Astrocyte (in vitro differentiated cells and primary cell): ENCODE measurements at regions not wholly inside any gene's neighbourhood (a gene's known extent, or its start where the extent isn't known, plus 50 kb on each side); places are given as distances from the start of the nearest gene placed in this dataset.

Source experiments
- DNase-seq: peaks from one replicate; pipeline ENCODE4 v3.0.0-alpha.2; 2010; ENCODE audit warnings: low read depth
- FAIRE-seq: peaks from 2 replicates; lab custom pipeline; 2011; peaks lifted over from hg19 to GRCh38; lab: Jason Lieb, UNC
- H2AFZ ChIP-seq: 2 replicates; pipeline ENCODE4 v1.6.0; 2012; ENCODE audit warnings: low read depth, low read length, inconsistent platforms
- H3K27ac ChIP-seq: 2 replicates; pipeline ENCODE4 v1.5.1; 2011; ENCODE audit warnings: low read depth, low read length, inconsistent platforms
- H3K27me3 ChIP-seq: 2 replicates; pipeline ENCODE4 v1.6.0; 2011; ENCODE audit warnings: low read length, inconsistent platforms; ENCODE audit not compliant: insufficient read depth
- H3K36me3 ChIP-seq: 2 replicates; pipeline ENCODE4 v1.5.1; 2011; ENCODE audit warnings: low read length, inconsistent platforms; ENCODE audit not compliant: insufficient read depth
- H3K4me1 ChIP-seq: 2 replicates; pipeline ENCODE4 v1.5.1; 2011; ENCODE audit warnings: low read length, inconsistent platforms; ENCODE audit not compliant: insufficient read depth
- H3K4me2 ChIP-seq: 2 replicates; pipeline ENCODE4 v1.6.0; 2012; ENCODE audit warnings: low read length, inconsistent platforms
- H3K4me3 ChIP-seq: 2 replicates; pipeline ENCODE4 v1.5.1; 2011; ENCODE audit warnings: low read depth, mild to moderate bottlenecking, low read length, inconsistent platforms; ENCODE audit not compliant: insufficient read depth
- H3K79me2 ChIP-seq: 2 replicates; pipeline ENCODE4 v1.6.0; 2012; ENCODE audit warnings: mild to moderate bottlenecking, low read length, inconsistent platforms; ENCODE audit not compliant: insufficient read depth
- H3K9ac ChIP-seq: 2 replicates; pipeline ENCODE4 v1.6.0; 2012; ENCODE audit warnings: mild to moderate bottlenecking, low read length, inconsistent platforms
- H3K9me3 ChIP-seq: 2 replicates; pipeline ENCODE4 v1.5.1; 2012; ENCODE audit warnings: low read depth, mild to moderate bottlenecking, low read length, inconsistent platforms; ENCODE audit not compliant: insufficient read depth
- H4K20me1 ChIP-seq: 2 replicates; pipeline ENCODE4 v1.6.0; 2012; ENCODE audit warnings: low read length, inconsistent platforms; ENCODE audit not compliant: insufficient read depth
- H3K27ac Mint-ChIP-seq: one replicate; pipeline ENCODE4 v1.8.0; 2021; ENCODE audit warnings: mild to moderate bottlenecking, mixed read lengths; ENCODE audit not compliant: unreplicated experiment
- H3K27me3 Mint-ChIP-seq: one replicate; pipeline ENCODE4 v1.8.0; 2021; ENCODE audit warnings: low read depth, mixed read lengths; ENCODE audit not compliant: unreplicated experiment
- H3K36me3 Mint-ChIP-seq: one replicate; pipeline ENCODE4 v1.8.0; 2021; ENCODE audit warnings: low read depth, mixed read lengths; ENCODE audit not compliant: unreplicated experiment
- H3K4me1 Mint-ChIP-seq: one replicate; pipeline ENCODE4 v1.8.0; 2021; ENCODE audit warnings: low read depth, mixed read lengths; ENCODE audit not compliant: unreplicated experiment
- H3K4me3 Mint-ChIP-seq: one replicate; pipeline ENCODE4 v1.8.0; 2021; ENCODE audit warnings: mild to moderate bottlenecking, moderate library complexity, mixed read lengths; ENCODE audit not compliant: unreplicated experiment
- H3K9me3 Mint-ChIP-seq: one replicate; pipeline ENCODE4 v1.8.0; 2021; ENCODE audit warnings: mild to moderate bottlenecking, mixed read lengths; ENCODE audit not compliant: unreplicated experiment
- CTCF ChIP-seq: IDR thresholded peaks from 2 replicates; pipeline ENCODE4 v1.5.1; 2011; ENCODE audit warnings: low read depth, mild to moderate bottlenecking, inconsistent platforms, low read length, moderate library complexity; ENCODE audit not compliant: insufficient read depth
- EZH2 ChIP-seq: IDR thresholded peaks from 2 replicates; pipeline ENCODE4 v1.6.1; 2012; ENCODE audit warnings: mild to moderate bottlenecking, low read length, inconsistent platforms; ENCODE audit not compliant: insufficient read depth

- Histone ChIP-seq H3K79me2 (no peaks in the 10 kb centered on the region), H3K27me3 (no peaks in the 10 kb centered on the region), H3K4me3 (peak overlapping the region; percentile 28), H3K4me2 (peak overlapping the region; percentile 72), H2AFZ (no peak overlapping the region), H3K9me3 (no peaks in the 10 kb centered on the region), H3K4me1 (peaks cover 15% of the 10 kb centered on the region), H3K27ac (no peak overlapping the region), H3K36me3 (no peaks in the 10 kb centered on the region), H4K20me1 (no peaks in the 10 kb centered on the region), H3K9ac (no peak overlapping the region)
- DNase-seq (no peak), FAIRE-seq (no peak)
- TF ChIP-seq EZH2 (no peak), CTCF (no peak)
- H3K4me3 Mint-ChIP-seq: peak overlapping the region; percentile 75
- H3K27me3 Mint-ChIP-seq: peaks cover 15% of the 10 kb centered on the region
- no peaks in the 10 kb centered on the region for H3K36me3 Mint-ChIP-seq
- H3K4me1 Mint-ChIP-seq: peaks cover 16% of the 10 kb centered on the region
- no peak overlapping the region for H3K27ac Mint-ChIP-seq
- H3K9me3 Mint-ChIP-seq: peaks cover 4% of the 10 kb centered on the region
Observed at GRCh38 chrX:39819921-39820849, 277.6 kb downstream of the BCOR start.

- Histone ChIP-seq H3K4me2 (peak overlapping the region; percentile 72), H3K79me2 (no peaks in the 10 kb centered on the region), H4K20me1 (no peaks in the 10 kb centered on the region), H3K36me3 (no peaks in the 10 kb centered on the region), H3K9me3 (no peaks in the 10 kb centered on the region), H3K27me3 (no peaks in the 10 kb centered on the region), H3K4me1 (peaks cover 15% of the 10 kb centered on the region), H3K9ac (no peak overlapping the region), H3K4me3 (peak overlapping the region; percentile 28), H2AFZ (no peak overlapping the region), H3K27ac (no peak overlapping the region)
- FAIRE-seq: no peak
- DNase-seq: peak; percentile 16
- Mint-ChIP-seq H3K27me3 (peaks cover 21% of the 10 kb centered on the region), H3K36me3 (no peaks in the 10 kb centered on the region), H3K27ac (no peak overlapping the region), H3K9me3 (peaks cover 4% of the 10 kb centered on the region), H3K4me1 (peaks cover 16% of the 10 kb centered on the region), H3K4me3 (peak overlapping the region; percentile 75)
- TF ChIP-seq EZH2 (no peak), CTCF (no peak)
Observed at GRCh38 chrX:39820938-39821708, 276.6 kb downstream of the BCOR start.
